ENCODE measurements at regions not wholly inside any gene's neighbourhood (a gene's known extent, or its start where the extent isn't known, plus 50 kb on each side); places are given as distances from the start of the nearest gene placed in this dataset.

DNA sequence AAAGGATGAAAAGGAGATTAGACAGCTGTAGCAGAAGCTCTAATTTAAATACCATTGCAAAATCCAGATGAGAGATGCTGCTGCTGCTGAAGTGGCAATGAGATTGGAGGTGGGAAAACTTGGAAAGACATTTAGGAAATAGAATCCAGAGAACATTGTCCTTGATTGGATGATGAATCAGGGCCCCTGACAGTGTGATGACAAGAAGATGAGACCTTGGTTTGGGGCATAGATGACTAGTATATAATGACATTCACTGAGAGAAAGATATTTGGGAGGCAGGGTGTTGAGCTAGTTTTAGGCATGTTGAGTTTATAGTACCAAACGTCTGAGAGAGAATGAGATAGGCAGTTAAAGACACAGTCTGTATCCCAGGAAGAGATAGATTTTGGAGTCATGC is 311.5 kb upstream of the MPDZ start:
- Histone ChIP-seq H3K27me3 (no peaks in the 10 kb centered on the region), H3K36me3 (no peaks in the 10 kb centered on the region), H3K9me3 (no peaks in the 10 kb centered on the region), H3K4me3 (no peak overlapping the region), H3K4me1 (peaks cover 0 to 29% (median 24%) of the 10 kb centered on the region in 4 donors), H3K27ac (no peak overlapping the region)
- DNase-seq = no peak
- 53 to 77% methylated on average over 1 of the region's 1 CpG for WGBS, 2 donors
- intact Hi-C loops (cut with DNase I) = no loop called here
- TF ChIP-seq, protein P1, sequence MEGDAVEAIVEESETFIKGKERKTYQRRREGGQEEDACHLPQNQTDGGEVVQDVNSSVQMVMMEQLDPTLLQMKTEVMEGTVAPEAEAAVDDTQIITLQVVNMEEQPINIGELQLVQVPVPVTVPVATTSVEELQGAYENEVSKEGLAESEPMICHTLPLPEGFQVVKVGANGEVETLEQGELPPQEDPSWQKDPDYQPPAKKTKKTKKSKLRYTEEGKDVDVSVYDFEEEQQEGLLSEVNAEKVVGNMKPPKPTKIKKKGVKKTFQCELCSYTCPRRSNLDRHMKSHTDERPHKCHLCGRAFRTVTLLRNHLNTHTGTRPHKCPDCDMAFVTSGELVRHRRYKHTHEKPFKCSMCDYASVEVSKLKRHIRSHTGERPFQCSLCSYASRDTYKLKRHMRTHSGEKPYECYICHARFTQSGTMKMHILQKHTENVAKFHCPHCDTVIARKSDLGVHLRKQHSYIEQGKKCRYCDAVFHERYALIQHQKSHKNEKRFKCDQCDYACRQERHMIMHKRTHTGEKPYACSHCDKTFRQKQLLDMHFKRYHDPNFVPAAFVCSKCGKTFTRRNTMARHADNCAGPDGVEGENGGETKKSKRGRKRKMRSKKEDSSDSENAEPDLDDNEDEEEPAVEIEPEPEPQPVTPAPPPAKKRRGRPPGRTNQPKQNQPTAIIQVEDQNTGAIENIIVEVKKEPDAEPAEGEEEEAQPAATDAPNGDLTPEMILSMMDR (IDR thresholded peaks at IDR 0.05) = no peak
- TF ChIP-seq POLR2AphosphoS5 (IDR thresholded peaks at IDR 0.05) (no peak), POLR2A (IDR thresholded peaks at IDR 0.05) (no peak), EP300 (IDR thresholded peaks at IDR 0.05) (no peak)

DNA sequence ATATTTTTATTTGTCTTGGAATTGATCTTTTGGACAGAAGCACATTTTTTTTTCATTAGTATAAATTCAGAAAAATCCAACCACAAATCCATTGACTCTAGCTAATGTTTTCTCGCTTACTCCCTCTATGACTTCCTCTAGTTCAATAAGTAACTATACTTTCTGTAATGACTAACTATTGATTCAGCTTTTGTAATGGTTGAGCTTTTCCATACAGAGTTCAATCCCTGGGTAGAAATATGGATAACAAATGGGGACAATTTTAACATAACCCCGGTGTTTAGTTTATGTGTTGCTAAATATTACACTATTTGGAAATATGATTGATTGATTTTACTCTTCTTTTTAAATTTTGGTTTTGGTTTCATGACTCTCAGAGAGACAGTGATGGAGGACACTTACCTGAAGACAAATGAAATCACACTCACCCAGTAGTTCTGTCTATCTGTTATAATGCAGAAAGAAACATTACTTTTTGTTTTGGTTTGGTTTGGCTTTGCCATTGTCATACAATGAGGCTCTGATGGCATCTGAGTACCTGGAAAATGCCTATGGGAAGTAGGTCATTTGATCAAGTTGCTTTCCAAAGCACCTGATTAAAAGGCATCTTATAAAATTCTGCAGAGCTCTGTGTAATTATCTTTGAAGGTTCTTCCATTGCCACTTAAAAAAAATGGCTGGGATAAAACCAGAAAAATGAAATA is 309.7 kb upstream of the MPDZ start:
- Histone ChIP-seq H3K27ac (no peak overlapping the region), H3K36me3 (no peaks in the 10 kb centered on the region), H3K9me3 (no peaks in the 10 kb centered on the region), H3K4me3 (no peak overlapping the region), H3K4me1 (peaks cover 0 to 32% (median 24%) of the 10 kb centered on the region in 4 donors), H3K27me3 (no peaks in the 10 kb centered on the region)
- DNase-seq = no peak
- WGBS, 2 donors = 75 to 85% methylated on average over 2 of the region's 2 CpGs
- TF ChIP-seq EP300 (IDR thresholded peaks at IDR 0.05) (no peak), POLR2AphosphoS5 (IDR thresholded peaks at IDR 0.05) (no peak)
- intact Hi-C loops (cut with DNase I) = no loop called here

DNA sequence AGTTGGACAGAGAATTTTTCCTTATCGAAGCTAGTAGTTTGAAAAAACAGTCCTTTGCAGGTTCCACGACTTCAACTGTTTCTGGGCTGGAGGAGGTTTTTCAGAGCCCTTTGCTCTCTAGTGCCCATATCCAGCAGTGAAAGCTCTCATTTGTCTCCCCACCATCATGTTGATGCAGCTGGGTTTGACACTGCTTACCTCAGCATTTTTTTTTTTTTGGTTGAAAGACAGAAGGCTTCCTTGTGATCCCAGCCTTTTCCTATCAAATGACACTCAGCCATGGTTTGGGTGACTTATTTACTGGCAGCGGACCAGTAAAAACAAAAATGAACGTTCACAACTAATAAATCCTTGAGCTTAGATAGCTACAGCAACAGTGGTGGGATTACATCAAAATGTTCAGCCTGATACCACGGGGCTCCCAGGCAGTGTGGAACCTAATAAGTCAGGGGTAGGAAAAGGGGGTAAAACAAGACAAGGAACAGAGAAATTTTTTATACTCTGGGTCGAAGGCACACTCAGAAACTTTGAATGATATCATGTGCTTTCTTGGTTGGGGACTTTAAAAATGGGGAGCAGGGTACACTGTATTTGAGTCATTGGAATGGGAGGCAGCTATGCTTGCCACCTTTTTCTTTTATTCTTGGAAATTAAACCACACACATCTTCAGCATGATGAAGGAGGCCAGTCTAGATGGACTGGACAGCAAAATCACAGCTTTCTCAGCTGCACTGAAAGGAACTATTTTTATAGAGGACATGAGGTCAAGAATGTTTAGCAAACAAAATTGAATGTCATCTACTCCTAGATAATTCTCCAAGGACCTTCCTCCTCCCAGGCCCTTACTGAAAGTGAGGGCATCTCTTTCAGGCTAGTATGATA is 308.9 kb upstream of the MPDZ start:
- intact Hi-C loops (cut with DNase I) = no loop called here
- H3K4me1 ChIP-seq = peaks cover 0 to 32% (median 24%) of the 10 kb centered on the region in 4 donors
- H3K27me3 ChIP-seq = no peaks in the 10 kb centered on the region
- H3K36me3 ChIP-seq = no peaks in the 10 kb centered on the region
- TF ChIP-seq POLR2A (IDR thresholded peaks at IDR 0.05) (no peak), POLR2AphosphoS5 (IDR thresholded peaks at IDR 0.05) (no peak), EP300 (IDR thresholded peaks at IDR 0.05) (no peak)
- TF ChIP-seq, protein P1 (IDR thresholded peaks at IDR 0.05) = no peak
- no peak overlapping the region for H3K4me3 ChIP-seq
- WGBS, 2 donors = 46 to 56% methylated on average over 6 of the region's 6 CpGs
- H3K9me3 ChIP-seq = no peaks in the 10 kb centered on the region
- no peak overlapping the region for H3K27ac ChIP-seq
- no peak for DNase-seq

DNA sequence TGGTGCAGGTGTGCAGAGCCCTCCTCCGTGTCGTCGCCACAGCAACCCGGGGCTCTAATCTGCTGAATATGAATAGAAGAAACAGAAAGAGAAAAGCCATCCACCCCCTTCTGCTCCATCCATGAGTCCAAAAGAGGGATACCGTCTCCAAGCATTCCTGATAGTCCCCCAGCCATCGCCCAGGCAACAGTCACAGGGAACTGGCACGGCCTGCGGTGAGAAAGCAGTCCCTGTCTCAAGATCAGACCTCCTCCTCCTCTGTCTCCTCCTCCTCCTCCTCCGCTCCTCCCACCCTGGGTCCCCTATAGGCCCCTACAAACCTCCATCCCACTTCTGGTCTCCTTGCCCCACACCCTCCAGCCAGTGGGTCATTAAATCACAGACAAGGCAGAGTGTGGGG is 308.1 kb upstream of the MPDZ start:
- Histone ChIP-seq H3K4me1 (peaks cover 0 to 32% (median 24%) of the 10 kb centered on the region in 4 donors), H3K4me3 (no peak overlapping the region), H3K36me3 (no peaks in the 10 kb centered on the region), H3K9me3 (no peaks in the 10 kb centered on the region), H3K27ac (peak overlapping the region in 2 of 4 donors; percentile 6 to 44), H3K27me3 (no peaks in the 10 kb centered on the region)
- TF ChIP-seq POLR2AphosphoS5 (IDR thresholded peaks at IDR 0.05) = no peak
- 90 to 92% methylated on average over 9 of the region's 9 CpGs for WGBS, 2 donors
- intact Hi-C loops (cut with DNase I) = no loop called here
- DNase-seq = no peak

DNA sequence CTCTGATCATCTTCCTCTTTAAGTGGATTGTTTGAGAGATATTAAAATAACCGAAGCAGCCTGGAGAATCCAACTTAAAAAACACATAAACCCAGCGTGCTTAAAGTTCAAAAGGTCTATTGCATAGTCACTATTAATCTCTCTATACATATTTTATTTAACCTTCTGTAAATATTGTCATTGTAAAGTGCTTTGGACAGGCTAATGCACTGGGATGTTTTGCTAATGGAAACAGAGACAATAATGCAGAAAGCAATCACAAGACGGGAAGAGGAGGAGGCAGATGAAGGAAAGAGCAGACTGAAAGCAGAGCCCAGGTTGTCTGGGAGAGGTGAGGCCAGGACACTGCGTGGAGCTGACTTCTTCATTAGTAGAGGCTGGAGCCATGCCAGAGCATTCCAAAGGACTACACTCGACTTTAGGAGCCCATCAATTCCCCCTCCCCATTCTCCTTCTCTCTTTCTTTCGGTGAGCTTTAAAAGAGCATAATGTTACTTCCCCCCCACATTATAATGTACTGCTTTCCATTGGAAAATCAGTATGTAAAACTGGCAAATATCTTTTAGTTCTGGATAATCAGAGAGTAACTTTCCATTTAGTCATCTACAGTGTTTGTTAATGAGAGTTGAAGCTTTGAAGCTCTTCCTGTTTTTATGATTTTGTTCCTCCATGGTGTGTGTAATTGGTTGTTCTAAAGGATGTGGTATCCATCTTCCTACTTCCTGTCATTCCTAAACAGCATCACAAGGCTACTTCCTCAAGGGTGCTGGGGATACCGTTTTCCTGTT is 307.3 kb upstream of the MPDZ start:
- Histone ChIP-seq H3K27me3 (no peaks in the 10 kb centered on the region), H3K27ac (peak overlapping the region; percentile 40 to 50 (median 44)), H3K9me3 (no peaks in the 10 kb centered on the region), H3K4me3 (no peak overlapping the region), H3K36me3 (no peaks in the 10 kb centered on the region), H3K4me1 (peaks cover 0 to 32% (median 24%) of the 10 kb centered on the region in 4 donors)
- DNase-seq = no peak
- intact Hi-C loops (cut with DNase I) = no loop called here
- 38 to 56% methylated on average over 7 of the region's 7 CpGs for WGBS, 2 donors
- TF ChIP-seq EP300 (IDR thresholded peaks at IDR 0.05) = no peak
- TF ChIP-seq, protein P1 (IDR thresholded peaks at IDR 0.05) = no peak
- no peak for TF ChIP-seq POLR2AphosphoS5 (IDR thresholded peaks at IDR 0.05)
- no peak for TF ChIP-seq POLR2A (IDR thresholded peaks at IDR 0.05)

Measured in sigmoid colon (tissue), 6 donors.